ENCODE measurements at regions not wholly inside any gene's neighbourhood (a gene's known extent, or its start where the extent isn't known, plus 50 kb on each side); places are given as distances from the start of the nearest gene placed in this dataset.
A peak's percentile ranks its signal among the peaks of the same experiment; 100 is the strongest.

DNA sequence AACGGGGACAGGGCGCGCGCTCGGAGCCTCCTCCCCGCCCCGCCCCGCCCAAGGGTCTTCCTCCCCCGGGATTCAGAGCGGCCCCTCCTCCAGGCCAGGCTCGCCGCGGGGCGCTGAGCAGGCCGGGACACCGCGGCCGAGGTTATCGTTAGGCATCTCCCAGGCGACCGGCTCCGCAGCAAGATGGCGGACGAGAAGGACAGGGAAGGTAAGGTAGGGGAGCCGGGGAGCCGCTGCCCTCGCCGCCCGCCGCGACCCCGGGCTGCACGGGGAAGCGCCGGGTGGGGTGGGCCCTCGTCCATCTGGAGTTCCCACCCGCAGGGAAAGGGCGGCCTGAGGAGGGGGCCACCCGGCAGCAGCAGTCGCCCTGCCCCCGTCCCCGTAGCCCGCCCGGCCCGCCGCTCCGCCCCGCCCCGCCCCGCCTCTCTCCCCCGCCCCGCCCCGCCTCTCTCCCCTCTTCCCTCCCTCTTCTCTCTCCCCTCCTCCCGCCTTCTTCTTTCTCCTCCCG, 105.9 kb upstream of the HNRNPU start:
- no peak for FAIRE-seq

GRCh38 chr1:244969355-244970235, 105.3 kb upstream of the HNRNPU start:
- peak; percentile 83 for FAIRE-seq

GRCh38 chr1:244968881-244969280, 104.5 kb upstream of the HNRNPU start:
- FAIRE-seq: peak; percentile 30

DNA sequence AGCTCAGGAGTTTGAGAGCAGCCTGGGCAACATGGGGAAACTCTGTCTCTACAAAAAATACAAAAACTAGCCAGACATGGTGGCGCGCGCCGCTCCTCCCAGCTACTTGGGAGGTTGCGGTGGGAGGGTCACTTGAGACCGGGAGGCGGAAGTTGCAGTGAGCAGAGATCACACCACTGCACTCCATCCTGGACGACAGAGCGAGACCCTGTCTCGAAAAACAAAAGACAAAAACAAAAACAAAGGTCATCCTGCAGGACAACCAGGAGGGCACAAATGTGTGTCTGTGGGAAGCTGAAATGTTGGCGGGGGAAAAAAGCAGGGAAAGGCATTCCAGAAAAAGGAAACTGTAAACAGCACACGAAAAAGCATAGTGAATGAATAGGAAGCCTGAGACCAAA, 104.1 kb upstream of the HNRNPU start:
- FAIRE-seq: no peak

GRCh38 chr1:244967159-244967558, 102.8 kb upstream of the HNRNPU start:
- FAIRE-seq: no peak

DNA sequence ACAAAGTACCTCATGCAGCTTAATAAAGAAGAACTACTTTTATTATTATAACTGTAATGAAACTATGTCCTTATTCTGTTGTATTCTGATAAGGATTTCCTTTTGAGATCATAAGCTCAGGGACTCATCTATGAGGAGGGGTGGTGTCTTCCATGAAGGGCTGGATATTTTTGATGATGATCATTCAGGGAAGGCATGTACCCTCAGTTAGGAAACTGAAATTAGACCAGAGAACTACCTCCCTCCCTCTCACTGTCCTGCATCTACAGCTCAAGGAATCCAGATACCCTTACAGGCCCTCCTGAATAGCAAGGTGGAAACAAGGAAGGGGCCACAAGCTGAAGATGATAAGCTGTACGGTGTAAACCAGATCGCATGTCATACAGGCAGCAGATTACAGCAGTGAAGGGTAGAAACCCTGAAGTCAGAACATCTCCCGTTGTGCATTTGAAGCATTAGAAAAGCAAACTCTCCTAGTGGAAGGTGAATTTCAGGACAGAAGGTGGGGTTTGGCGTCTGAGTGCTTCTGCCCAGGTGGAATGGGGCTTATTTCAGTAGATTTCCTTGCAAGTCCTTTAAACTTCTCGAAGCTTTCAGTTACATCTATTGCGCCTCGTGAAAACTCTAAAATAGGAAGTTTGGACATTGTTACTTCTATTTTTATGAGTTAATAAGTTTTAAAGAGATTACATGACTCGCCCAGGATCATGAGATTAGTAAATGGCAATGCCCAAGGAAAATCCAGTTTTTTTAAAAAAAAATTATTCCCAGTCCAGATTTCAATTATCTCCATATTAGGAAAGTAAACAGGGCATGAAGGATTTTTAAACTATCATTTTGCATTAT, 101.1 kb upstream of the HNRNPU start:
- FAIRE-seq: no peak

DNA sequence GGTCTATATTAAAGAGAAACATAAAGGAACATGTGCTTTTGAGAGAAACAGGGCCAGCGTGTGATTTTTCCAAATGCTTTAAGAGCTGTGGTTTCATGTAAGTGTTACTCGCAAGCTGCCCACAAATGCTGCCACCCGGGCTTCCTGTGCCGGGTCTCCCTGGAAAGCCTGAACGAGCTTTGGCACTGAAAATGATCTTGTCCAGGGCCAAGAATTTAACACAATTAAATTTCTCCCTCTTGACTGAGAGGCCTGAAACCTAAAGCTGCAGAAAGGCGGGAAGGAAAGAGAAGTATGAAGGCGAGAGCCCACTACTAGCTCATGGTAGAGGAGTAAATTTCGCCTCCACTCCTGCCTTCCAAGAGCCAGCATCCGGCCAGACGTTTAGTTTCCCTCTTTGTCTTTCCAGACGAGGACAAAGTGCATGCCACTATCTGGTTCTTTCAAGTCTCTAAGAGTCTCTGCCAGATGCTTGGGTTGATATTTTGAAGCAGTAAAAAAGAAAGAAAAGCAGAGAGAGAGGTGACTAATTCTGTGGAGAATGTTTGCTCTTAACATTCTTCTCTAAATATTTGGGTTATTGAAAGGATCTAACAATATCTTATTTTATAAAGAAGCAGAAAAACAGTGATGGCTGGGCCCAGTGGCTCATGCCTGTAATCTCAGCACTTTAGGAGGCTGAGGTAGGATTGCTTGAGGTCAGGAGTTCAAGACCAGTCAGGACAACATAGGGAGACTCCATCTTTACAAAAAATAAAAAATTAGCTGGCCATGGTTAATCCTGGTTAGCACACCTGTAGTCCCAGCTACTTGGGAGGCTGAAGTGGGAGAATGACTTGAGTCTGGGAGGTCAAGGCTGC, 100.0 kb upstream of the HNRNPU start:
- FAIRE-seq: no peak

DNA sequence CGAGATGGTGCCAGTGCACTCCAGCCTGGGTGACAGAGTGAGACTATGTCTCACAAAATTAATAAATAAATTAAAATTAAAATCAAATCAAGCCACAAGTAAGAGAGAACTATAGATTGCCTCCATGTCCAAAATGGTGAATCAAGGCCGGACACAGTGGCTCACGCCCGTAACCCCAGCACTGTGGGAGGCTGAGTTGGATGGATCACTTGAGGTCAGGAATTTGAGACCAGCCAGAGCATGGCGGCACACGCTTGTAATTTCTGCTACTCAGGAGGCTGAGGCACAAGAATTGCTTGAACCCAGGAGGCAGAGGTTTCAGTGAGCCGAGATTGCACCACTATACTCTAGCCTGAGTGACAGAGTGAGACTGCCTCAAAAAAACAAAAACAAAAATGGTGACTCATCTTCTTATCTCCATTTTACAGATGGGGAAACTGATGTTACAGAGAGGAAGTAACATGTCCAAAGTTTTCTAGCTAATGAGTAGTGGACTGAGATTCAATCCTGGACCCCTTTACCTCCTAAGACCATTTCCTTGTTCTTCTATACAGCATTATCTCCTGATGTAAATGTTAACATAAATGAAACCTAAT, 99.0 kb upstream of the HNRNPU start:
- FAIRE-seq: no peak

DNA sequence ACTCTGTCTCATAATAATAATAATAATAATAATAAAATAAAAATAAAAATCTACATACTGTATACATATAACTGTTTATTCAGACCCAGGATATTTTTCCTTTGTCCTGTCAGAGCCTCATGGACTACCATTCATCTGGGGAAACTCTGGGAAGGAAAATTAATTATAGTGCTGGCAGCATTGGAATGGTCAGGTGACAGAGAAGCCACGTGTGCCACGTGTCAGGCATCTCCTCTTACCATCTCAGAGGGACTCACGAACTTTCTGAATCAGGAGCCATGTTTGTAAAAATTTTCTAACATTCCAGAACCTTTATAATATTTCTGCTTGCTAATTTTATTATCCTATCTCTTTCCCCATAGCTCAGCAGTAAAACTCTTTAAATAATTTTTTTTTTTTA, 97.8 kb upstream of the HNRNPU start:
- no peak for FAIRE-seq

DNA sequence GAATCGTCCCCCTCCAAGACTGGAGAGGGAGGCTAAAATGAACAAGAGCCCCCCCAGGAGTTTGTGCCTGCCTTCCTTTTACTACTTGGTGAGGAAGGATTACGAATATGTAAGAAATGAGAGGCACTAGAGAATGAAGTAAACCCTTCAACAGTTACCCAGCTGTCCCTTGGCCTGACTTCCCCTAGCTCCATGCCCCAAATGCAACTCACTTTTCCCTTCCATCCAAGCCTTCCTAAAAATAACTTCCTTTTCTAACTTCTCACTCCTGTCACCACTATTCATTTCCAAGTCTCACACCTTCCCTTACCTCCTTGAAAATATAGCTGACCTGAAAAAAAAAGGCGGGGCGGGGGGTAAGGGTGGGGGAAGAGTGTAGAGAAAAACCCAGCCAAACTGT, 96.6 kb upstream of the HNRNPU start:
- no peak for FAIRE-seq

DNA sequence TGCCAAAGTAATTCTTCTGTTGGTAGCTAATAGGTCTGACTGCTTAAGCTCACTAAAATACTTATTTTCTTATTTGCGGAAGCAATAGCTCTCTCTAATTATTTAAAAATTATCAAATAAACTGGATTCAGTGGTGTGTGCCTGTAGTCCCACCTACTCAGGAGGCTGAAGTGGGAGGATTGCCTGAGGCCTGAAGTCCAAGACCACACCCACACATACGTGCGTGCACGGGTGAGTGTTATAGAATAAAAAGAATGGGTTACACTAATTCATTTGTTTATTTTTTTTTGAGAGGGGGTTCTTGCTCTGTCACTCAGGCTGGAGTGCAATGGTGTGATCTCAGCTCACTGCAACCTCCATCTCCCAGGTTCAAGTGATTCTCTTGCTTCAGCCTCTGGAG, 94.2 kb upstream of the HNRNPU start:
- FAIRE-seq: no peak

DNA sequence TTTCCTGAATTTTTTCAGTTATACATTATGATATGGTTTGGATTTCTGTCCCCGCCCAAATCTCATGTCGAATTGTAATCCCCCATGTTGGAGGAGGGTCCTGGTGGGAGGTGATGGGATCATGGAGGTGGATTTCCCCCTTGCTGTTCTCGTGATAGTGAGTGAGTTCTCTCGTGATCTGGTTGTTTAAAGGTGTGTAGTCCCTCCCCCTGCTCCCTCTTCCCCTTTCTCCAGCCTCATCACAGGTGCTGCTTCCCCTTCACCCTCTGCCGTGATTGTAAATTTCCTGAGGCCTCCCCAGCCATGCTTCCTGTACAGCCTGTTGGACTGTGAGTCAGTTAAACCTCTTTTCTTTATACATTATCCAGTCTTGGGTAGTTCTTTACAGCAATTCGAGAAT, 93.2 kb upstream of the HNRNPU start:
- no peak for FAIRE-seq

DNA sequence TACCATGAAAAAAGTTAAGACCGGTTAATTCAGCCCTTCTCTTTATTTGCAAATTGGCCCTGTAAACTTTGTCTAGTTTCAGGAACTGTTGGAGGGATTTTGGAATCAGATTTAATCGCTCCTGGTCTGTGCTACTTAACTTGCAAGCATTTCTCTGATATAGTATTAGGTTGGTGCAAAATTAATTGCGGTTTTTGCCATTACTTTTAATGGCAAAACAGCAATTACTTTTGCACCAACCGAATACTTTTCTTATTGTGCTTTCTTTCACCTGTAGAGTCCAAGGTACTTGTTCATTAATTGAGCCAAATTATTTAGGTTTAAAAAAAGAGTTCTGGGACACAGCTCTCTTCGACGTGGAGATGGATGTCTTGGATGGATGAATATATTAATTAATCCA, 92.8 kb upstream of the HNRNPU start:
- no peak for FAIRE-seq

GRCh38 chr1:244955661-244956060, 91.3 kb upstream of the HNRNPU start:
- FAIRE-seq: no peak

GRCh38 chr1:244954359-244954758, 90.0 kb upstream of the HNRNPU start:
- no peak for FAIRE-seq

DNA sequence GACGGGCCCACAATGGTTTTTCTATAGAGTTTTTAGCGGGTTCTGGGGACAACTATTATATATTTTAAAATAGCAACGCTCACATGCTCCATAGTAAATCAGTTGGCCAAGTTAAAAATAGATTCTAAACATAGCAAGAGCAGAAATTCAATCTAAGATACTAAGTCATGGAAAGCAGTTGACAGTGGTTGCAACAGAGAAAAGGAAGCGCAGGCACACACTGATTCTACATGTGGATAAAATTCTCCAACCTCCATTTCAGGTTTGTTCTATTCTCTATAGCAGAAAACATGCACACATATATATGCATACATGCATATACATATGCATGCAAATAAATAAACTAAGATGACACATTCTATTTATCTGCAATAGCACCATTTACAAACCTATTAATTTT, 89.6 kb upstream of the HNRNPU start:
- FAIRE-seq: no peak

- FAIRE-seq: no peak
Measured at GRCh38 chr1:244952940-244953339, 88.6 kb upstream of the HNRNPU start.

GRCh38 chr1:244952280-244952933, 88.1 kb upstream of the HNRNPU start:
- FAIRE-seq: no peak

DNA sequence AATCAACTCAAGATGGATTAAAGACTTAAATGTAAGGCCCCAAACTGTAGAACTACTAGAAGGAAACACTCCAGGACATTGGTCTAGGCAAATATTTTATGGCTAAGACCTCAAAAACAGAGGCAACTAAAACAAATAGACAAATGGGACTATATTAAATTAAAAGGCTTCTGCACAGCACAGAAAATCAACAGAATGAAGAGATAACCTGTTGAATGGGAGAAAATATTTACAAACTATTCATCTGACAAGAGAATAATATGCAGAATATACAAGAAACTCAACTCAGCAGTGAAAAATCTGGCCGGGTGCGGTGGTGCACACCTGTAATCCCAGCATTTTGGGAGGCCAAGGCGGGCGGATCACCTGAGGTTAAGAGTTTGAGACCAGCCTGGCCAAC, 84.1 kb upstream of the HNRNPU start:
- FAIRE-seq: no peak

GRCh38 chr1:244945109-244945671, 80.8 kb upstream of the HNRNPU start:
- FAIRE-seq: no peak

DNA sequence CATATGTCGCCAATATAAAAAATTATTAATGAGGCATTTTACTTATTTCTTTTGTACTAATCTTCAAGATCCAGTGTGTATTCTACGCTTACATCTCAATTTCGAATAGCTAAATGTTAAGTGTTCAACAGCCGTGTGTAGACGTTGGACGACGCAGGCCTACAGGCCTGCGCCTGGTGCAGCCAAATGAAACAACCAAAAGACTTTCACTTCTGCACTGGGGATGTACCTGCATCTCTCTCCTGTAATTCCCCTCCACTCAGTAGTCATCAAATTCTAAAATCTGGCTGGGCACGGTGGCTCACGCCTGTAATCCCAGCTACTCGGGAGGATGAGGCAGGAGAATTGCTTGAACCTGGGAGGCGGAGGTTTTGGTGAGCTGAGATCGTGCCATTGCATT, 76.8 kb upstream of the HNRNPU start:
- no peak for FAIRE-seq

DNA sequence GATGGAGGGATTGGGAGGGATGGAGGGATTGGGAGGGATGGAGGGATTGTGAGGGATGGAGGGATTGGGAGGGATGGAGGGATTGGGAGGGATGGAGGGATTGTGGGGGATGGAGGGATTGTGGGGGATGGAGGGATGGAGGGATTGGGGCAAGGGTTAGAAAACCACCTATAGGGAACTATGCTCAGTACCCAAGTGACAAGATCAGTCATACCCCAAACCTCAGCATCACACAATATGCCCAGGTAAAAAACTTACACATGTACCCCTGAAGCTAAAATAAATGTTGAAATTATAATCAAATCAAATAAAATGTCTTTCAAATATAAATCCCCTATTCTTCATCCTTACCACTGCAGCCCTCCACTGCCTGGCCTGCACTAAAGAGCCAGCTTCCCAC, 72.8 kb upstream of the HNRNPU start:
- FAIRE-seq: no peak
